HepG2 (cell line): ENCODE measurements at regions not wholly inside any gene's neighbourhood (a gene's known extent, or its start where the extent isn't known, plus 50 kb on each side); places are given as distances from the start of the nearest gene placed in this dataset.

Experiments used
- BCL6 ChIP-seq: IDR thresholded peaks from 2 replicates; pipeline ENCODE4 v1.6.1; 2016; ENCODE audit warnings: missing genetic modification reagents, missing compliant biosample characterization
- CEBPB ChIP-seq: IDR thresholded peaks from 2 replicates; pipeline ENCODE4 v1.6.1; 2011; ENCODE audit warnings: low read depth, low read length, improper control_type of control experiment, borderline replicate concordance
- CREB1 ChIP-seq, 2 experiments: fragments of 450-650 bp in 1 of 2; IDR thresholded peaks; 2 replicates each; pipeline ENCODE4 v1.6.1; 2016 to 2017; ENCODE audit warnings: control low read depth in 1 of 2, mild to moderate bottlenecking in 1 of 2, missing compliant biosample characterization in 1 of 2, missing genetic modification characterization in 1 of 2
- FOSL1 ChIP-seq: sonication (generic); formaldehyde crosslinking; IDR thresholded peaks from 2 replicates; pipeline ENCODE4 v1.9.0; 2021; ENCODE audit warnings: missing genetic modification reagents, borderline replicate concordance
- HNRNPLL ChIP-seq: fragments of 200-400 bp; formaldehyde crosslinking; IDR thresholded peaks from 2 replicates; pipeline ENCODE4 v1.6.1; 2017; ENCODE audit warnings: mild to moderate bottlenecking, low read depth, low read length; ENCODE audit not compliant: poor library complexity, severe bottlenecking
- KDM1A ChIP-seq: IDR thresholded peaks from 2 replicates; pipeline ENCODE4 v1.6.1; 2016; ENCODE audit warnings: missing compliant biosample characterization
- MATR3 ChIP-seq: sonication (generic); formaldehyde crosslinking; IDR thresholded peaks from 2 replicates; pipeline ENCODE4 v1.4.0; 2020; ENCODE audit warnings: missing genetic modification reagents
- MED1 ChIP-seq: sonication (generic); formaldehyde crosslinking; IDR thresholded peaks from 2 replicates; pipeline ENCODE4 v1.4.0; 2020; ENCODE audit warnings: missing genetic modification reagents
- NCOA5 ChIP-seq: sonication (generic); formaldehyde crosslinking; IDR thresholded peaks from 2 replicates; pipeline ENCODE4 v1.4.0; 2020; ENCODE audit warnings: missing genetic modification reagents
- PHF20 ChIP-seq: sonication (generic); formaldehyde crosslinking; IDR thresholded peaks from 2 replicates; pipeline ENCODE4 v1.5.0; 2020; ENCODE audit warnings: mild to moderate bottlenecking, missing genetic modification reagents
- POLR2AphosphoS2 ChIP-seq: IDR thresholded peaks from 2 replicates; pipeline ENCODE4 v1.6.1; 2011; ENCODE audit warnings: low read depth, low read length, improper control_type of control experiment
- SPEN ChIP-seq: sonication (generic); formaldehyde crosslinking; IDR thresholded peaks from 2 replicates; pipeline ENCODE4 v1.5.1; 2020; ENCODE audit warnings: low read depth, mild to moderate bottlenecking, missing genetic modification reagents
- TBX2 ChIP-seq: sonication (generic); formaldehyde crosslinking; IDR thresholded peaks from 2 replicates; pipeline ENCODE4 v1.5.0; 2020; ENCODE audit warnings: missing genetic modification reagents, mild to moderate bottlenecking, borderline replicate concordance
- TOPORS ChIP-seq: sonication (generic); formaldehyde crosslinking; IDR thresholded peaks from 2 replicates; pipeline ENCODE4 v1.8.0; 2023; ENCODE audit warnings: mild to moderate bottlenecking, missing genetic modification reagents
- XBP1 ChIP-seq: sonication (generic); formaldehyde crosslinking; IDR thresholded peaks from 2 replicates; pipeline ENCODE4 v1.5.0; 2020; ENCODE audit warnings: missing genetic modification reagents
- YY1 ChIP-seq: IDR thresholded peaks from 2 replicates; pipeline ENCODE4 v1.6.1; 2011; ENCODE audit warnings: low read length, low read depth, moderate library complexity, mild to moderate bottlenecking; ENCODE audit not compliant: insufficient read depth, insufficient replicate concordance
- ZFP90 ChIP-seq: sonication (generic); formaldehyde crosslinking; IDR thresholded peaks from 2 replicates; pipeline ENCODE4 v1.8.0; 2022; ENCODE audit warnings: missing genetic modification reagents, mild to moderate bottlenecking, inconsistent platforms, borderline replicate concordance
- ZNF180 ChIP-seq: sonication (generic); formaldehyde crosslinking; IDR thresholded peaks from 2 replicates; pipeline ENCODE4 v1.4.0; 2020; ENCODE audit warnings: low read depth, missing genetic modification reagents, borderline replicate concordance
- ZNF780A ChIP-seq: sonication (generic); formaldehyde crosslinking; IDR thresholded peaks from 2 replicates; pipeline ENCODE4 v1.8.0; 2022; ENCODE audit warnings: mild to moderate bottlenecking, missing genetic modification reagents, moderate library complexity
- TF ChIP-seq, protein P1 (sequence below): sonication (generic); formaldehyde crosslinking; IDR thresholded peaks from 2 replicates; pipeline ENCODE4 v1.9.0; 2022; ENCODE audit warnings: low read depth, missing genetic modification reagents
- TF ChIP-seq, protein P2 (sequence below), 2 experiments: IDR thresholded peaks; 2 replicates each; pipeline ENCODE4 v1.6.1; 2011 to 2012; ENCODE audit warnings: low read length in 2 of 2, borderline replicate concordance in 1 of 2, low read depth in 1 of 2, mild to moderate bottlenecking in 1 of 2, moderate library complexity in 1 of 2
- TF ChIP-seq, protein P3 (sequence below): sonication (generic); formaldehyde crosslinking; IDR thresholded peaks from 2 replicates; pipeline ENCODE4 v1.8.0; 2022; ENCODE audit warnings: mild to moderate bottlenecking, missing genetic modification reagents, moderate library complexity

DNA sequence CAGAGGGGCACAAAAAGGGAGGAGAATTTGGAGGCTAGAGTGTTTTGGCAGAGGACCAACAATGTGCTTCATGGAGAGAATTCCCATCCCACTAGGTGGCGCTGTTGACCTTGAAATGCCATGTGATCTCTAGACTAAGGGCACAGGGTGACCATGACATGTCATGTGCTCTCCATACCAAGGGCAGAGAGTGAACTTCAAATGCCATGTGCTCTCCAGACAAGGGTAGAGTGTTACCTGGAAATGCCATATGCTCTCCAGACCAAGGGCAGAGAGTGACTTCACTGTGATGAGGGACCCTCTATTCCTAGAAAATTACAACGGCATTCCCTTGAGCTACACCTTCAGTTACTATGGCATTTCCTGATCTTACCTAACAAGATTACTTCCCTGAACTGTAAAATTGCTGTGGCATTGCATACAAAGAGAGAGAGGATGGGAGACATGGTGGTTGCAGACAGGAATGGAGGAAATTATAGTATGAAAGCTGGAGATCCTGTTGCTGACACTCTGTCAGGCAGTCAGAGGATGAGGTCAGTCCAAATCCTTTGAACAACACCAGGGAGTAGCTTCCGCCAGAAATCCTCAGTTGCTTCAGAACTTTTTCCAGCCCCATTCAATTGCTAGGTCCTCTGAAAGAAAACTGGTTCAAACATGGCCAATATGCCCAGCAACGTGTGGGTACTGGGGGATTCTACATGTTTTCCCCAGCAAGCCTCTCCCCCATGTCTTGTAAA is 60.9 kb upstream of the ACSM6 start (continued):
- TF ChIP-seq, protein P1, sequence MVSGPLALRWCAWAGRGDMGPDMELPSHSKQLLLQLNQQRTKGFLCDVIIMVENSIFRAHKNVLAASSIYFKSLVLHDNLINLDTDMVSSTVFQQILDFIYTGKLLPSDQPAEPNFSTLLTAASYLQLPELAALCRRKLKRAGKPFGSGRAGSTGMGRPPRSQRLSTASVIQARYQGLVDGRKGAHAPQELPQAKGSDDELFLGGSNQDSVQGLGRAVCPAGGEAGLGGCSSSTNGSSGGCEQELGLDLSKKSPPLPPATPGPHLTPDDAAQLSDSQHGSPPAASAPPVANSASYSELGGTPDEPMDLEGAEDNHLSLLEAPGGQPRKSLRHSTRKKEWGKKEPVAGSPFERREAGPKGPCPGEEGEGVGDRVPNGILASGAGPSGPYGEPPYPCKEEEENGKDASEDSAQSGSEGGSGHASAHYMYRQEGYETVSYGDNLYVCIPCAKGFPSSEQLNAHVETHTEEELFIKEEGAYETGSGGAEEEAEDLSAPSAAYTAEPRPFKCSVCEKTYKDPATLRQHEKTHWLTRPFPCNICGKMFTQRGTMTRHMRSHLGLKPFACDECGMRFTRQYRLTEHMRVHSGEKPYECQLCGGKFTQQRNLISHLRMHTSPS (CRISPR knock-in tag): no peak
- no peak for TF ChIP-seq MED1 (CRISPR knock-in tag)
- TF ChIP-seq ZFP90 (CRISPR knock-in tag): no peak
- no peak for TF ChIP-seq TBX2
- no peak for TF ChIP-seq ZNF180 (CRISPR knock-in tag)
- no peak for TF ChIP-seq MATR3 (CRISPR knock-in tag)
- TF ChIP-seq FOSL1 (CRISPR knock-in tag): no peak
- TF ChIP-seq CREB1 (IDR thresholded peaks at IDR 0.05): no peak
- TF ChIP-seq CREB1 (CRISPR knock-in tag; IDR thresholded peaks at IDR 0.05): no peak
- TF ChIP-seq HNRNPLL: no peak
- peak; percentile 72 for TF ChIP-seq BCL6
- no peak for TF ChIP-seq KDM1A (CRISPR knock-in tag)
- TF ChIP-seq ZNF780A (CRISPR knock-in tag): no peak
- TF ChIP-seq, protein P2, sequence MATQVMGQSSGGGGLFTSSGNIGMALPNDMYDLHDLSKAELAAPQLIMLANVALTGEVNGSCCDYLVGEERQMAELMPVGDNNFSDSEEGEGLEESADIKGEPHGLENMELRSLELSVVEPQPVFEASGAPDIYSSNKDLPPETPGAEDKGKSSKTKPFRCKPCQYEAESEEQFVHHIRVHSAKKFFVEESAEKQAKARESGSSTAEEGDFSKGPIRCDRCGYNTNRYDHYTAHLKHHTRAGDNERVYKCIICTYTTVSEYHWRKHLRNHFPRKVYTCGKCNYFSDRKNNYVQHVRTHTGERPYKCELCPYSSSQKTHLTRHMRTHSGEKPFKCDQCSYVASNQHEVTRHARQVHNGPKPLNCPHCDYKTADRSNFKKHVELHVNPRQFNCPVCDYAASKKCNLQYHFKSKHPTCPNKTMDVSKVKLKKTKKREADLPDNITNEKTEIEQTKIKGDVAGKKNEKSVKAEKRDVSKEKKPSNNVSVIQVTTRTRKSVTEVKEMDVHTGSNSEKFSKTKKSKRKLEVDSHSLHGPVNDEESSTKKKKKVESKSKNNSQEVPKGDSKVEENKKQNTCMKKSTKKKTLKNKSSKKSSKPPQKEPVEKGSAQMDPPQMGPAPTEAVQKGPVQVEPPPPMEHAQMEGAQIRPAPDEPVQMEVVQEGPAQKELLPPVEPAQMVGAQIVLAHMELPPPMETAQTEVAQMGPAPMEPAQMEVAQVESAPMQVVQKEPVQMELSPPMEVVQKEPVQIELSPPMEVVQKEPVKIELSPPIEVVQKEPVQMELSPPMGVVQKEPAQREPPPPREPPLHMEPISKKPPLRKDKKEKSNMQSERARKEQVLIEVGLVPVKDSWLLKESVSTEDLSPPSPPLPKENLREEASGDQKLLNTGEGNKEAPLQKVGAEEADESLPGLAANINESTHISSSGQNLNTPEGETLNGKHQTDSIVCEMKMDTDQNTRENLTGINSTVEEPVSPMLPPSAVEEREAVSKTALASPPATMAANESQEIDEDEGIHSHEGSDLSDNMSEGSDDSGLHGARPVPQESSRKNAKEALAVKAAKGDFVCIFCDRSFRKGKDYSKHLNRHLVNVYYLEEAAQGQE (IDR thresholded peaks at IDR 0.05; ENCODE audit: borderline replicate concordance in 1 of 2, low read depth in 1 of 2, low read length in 2 of 2): no peak
- TF ChIP-seq, protein P3, sequence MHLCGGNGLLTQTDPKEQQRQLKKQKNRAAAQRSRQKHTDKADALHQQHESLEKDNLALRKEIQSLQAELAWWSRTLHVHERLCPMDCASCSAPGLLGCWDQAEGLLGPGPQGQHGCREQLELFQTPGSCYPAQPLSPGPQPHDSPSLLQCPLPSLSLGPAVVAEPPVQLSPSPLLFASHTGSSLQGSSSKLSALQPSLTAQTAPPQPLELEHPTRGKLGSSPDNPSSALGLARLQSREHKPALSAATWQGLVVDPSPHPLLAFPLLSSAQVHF (CRISPR knock-in tag): no peak
- no peak for TF ChIP-seq TOPORS (CRISPR knock-in tag)
- TF ChIP-seq YY1: peak; percentile 23
- no peak for TF ChIP-seq CEBPB
- no peak for TF ChIP-seq SPEN (CRISPR knock-in tag)
- TF ChIP-seq POLR2AphosphoS2: no peak
- TF ChIP-seq XBP1 (CRISPR knock-in tag): no peak
- no peak for TF ChIP-seq NCOA5 (CRISPR knock-in tag)
- no peak for TF ChIP-seq PHF20 (CRISPR knock-in tag)
